Thoracic aorta (tissue), 2 donors: ENCODE measurements at regions not wholly inside any gene's neighbourhood (a gene's known extent, or its start where the extent isn't known, plus 50 kb on each side); places are given as distances from the start of the nearest gene placed in this dataset.

Experiments used
- ATAC-seq: fragments of 150-250 bp; one replicate; pipeline ENCODE4 v1.8.0; 2017; ENCODE audit warnings: low read depth; ENCODE audit not compliant: insufficient number of reproducible peaks, low FRiP score
- DNase-seq: peaks from one replicate; pipeline ENCODE4 v3.0.0-alpha.2; 2020; ENCODE audit warnings: low spot score
- H3K27ac ChIP-seq, 2 donors: fragments of 200-600 bp; sonication (generic); 1 replicate in 1 of 2; 2 replicates in 1 of 2; pipeline ENCODE4 v1.5.1; 2016; ENCODE audit warnings: mild to moderate bottlenecking in 2 of 2, moderate library complexity in 2 of 2
- H3K27me3 ChIP-seq: fragments of 200-600 bp; sonication (generic); replicated peaks from 2 replicates; pipeline ENCODE4 v1.6.0; 2016; ENCODE audit warnings: mild to moderate bottlenecking; ENCODE audit not compliant: insufficient read depth
- H3K36me3 ChIP-seq: fragments of 200-600 bp; sonication (generic); one replicate; pipeline ENCODE4 v1.5.1; 2016
- H3K4me1 ChIP-seq, 2 donors: fragments of 200-600 bp; sonication (generic); 1 replicate in 1 of 2; 2 replicates in 1 of 2; pipeline versions ENCODE4 v1.5.1 to v1.6.0; 2016; ENCODE audit warnings: low read depth in 2 of 2, mild to moderate bottlenecking in 1 of 2; ENCODE audit not compliant: control insufficient read depth in 1 of 2
- H3K4me3 ChIP-seq: fragments of 200-600 bp; sonication (generic); 2 replicates; pipeline ENCODE4 v1.5.1; 2016; ENCODE audit warnings: mild to moderate bottlenecking
- H3K9me3 ChIP-seq: fragments of 200-600 bp; sonication (generic); 2 replicates; pipeline ENCODE4 v1.5.1; 2016
- TF ChIP-seq, protein P1 (sequence below): fragments of 200-600 bp; sonication (generic); IDR thresholded peaks from one replicate; pipeline ENCODE4 v1.5.1; 2019; ENCODE audit warnings: antibody characterized with exemption

DNA sequence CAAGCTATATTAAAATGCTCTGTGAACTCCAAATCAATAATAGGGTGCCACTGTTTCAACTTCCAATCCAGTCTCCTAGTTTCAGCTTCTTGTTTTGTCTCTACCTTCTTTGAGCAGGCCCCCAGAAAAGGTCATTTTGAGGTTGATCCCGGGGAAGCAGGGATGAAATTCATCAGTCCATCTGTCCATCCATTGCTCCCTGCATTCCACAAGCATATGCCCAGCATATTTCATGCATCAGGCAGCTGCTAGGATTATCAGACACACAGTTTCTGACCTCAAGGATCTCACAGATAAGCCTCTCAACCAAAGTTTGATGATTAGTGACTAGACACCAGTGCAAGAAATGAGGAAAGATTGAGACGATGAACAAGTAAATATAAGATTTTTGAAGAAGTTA lies 186.6 kb upstream of the PDE1C start:
- H3K27me3 ChIP-seq = no peaks in the 10 kb centered on the region
- ATAC-seq (no peak), DNase-seq (no peak)
- H3K4me3 ChIP-seq = no peak overlapping the region
- TF ChIP-seq, protein P1, sequence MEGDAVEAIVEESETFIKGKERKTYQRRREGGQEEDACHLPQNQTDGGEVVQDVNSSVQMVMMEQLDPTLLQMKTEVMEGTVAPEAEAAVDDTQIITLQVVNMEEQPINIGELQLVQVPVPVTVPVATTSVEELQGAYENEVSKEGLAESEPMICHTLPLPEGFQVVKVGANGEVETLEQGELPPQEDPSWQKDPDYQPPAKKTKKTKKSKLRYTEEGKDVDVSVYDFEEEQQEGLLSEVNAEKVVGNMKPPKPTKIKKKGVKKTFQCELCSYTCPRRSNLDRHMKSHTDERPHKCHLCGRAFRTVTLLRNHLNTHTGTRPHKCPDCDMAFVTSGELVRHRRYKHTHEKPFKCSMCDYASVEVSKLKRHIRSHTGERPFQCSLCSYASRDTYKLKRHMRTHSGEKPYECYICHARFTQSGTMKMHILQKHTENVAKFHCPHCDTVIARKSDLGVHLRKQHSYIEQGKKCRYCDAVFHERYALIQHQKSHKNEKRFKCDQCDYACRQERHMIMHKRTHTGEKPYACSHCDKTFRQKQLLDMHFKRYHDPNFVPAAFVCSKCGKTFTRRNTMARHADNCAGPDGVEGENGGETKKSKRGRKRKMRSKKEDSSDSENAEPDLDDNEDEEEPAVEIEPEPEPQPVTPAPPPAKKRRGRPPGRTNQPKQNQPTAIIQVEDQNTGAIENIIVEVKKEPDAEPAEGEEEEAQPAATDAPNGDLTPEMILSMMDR = no peak
- H3K27ac ChIP-seq = no peak overlapping the region
- H3K4me1 ChIP-seq = no peaks in the 10 kb centered on the region
- H3K9me3 ChIP-seq = no peaks in the 10 kb centered on the region
- no peaks in the 10 kb centered on the region for H3K36me3 ChIP-seq

GRCh38 chr7:32256376-32256775 lies 186.2 kb upstream of the PDE1C start:
- no peak overlapping the region for H3K27ac ChIP-seq
- ATAC-seq = no peak
- H3K36me3 ChIP-seq = no peaks in the 10 kb centered on the region
- H3K4me3 ChIP-seq = no peak overlapping the region
- TF ChIP-seq, protein P1 = no peak
- no peaks in the 10 kb centered on the region for H3K9me3 ChIP-seq
- no peak for DNase-seq
- no peaks in the 10 kb centered on the region for H3K4me1 ChIP-seq
- no peaks in the 10 kb centered on the region for H3K27me3 ChIP-seq

GRCh38 chr7:32255036-32255435 lies 184.8 kb upstream of the PDE1C start:
- no peak overlapping the region for H3K27ac ChIP-seq
- H3K4me1 ChIP-seq = no peaks in the 10 kb centered on the region
- no peak for DNase-seq
- ATAC-seq = no peak
- no peaks in the 10 kb centered on the region for H3K36me3 ChIP-seq
- TF ChIP-seq, protein P1 = no peak
- no peaks in the 10 kb centered on the region for H3K9me3 ChIP-seq
- no peak overlapping the region for H3K4me3 ChIP-seq
- no peaks in the 10 kb centered on the region for H3K27me3 ChIP-seq

- H3K36me3 ChIP-seq = no peaks in the 10 kb centered on the region
- no peak overlapping the region for H3K4me3 ChIP-seq
- no peaks in the 10 kb centered on the region for H3K4me1 ChIP-seq
- H3K27ac ChIP-seq = no peak overlapping the region
- no peaks in the 10 kb centered on the region for H3K9me3 ChIP-seq
- DNase-seq (no peak), ATAC-seq (no peak)
- TF ChIP-seq, protein P1 = no peak
- no peaks in the 10 kb centered on the region for H3K27me3 ChIP-seq
These were observed 183.1 kb upstream of the PDE1C start for GRCh38 chr7:32253299-32253698.

DNA sequence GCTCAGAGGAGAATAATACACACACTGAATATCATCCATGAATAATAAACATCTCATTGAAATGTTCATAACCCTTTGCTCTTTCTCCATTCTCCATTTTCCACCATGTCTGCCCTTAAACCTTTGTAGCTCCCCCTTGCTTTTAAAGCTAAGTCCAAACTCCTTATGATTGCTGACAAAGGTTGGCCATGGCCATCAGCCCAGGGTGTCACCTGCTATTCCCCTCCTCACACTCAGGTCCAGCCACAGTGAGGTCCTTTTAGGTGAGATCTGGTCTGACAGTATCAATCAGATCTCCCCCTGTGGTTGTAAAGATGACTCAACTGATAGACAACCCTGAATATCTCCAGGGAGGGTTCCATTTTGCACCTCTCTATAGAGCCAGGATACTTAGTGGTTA lies 181.5 kb upstream of the PDE1C start:
- Histone ChIP-seq H3K4me1 (no peaks in the 10 kb centered on the region), H3K27ac (no peak overlapping the region), H3K4me3 (no peak overlapping the region), H3K9me3 (no peaks in the 10 kb centered on the region), H3K36me3 (no peaks in the 10 kb centered on the region), H3K27me3 (no peaks in the 10 kb centered on the region)
- DNase-seq (no peak), ATAC-seq (no peak)
- TF ChIP-seq, protein P1 = no peak
